IMR-90 (cell line): ENCODE measurements at regions not wholly inside any gene's neighbourhood (a gene's known extent, or its start where the extent isn't known, plus 50 kb on each side); places are given as distances from the start of the nearest gene placed in this dataset.

Experiments
- ATAC-seq: fragments of 200-7000 bp; cut with Tn5 transposase; 2 replicates; pipeline ENCODE4 v1.9.1; 2020; ENCODE audit warnings: low read depth, mild to moderate bottlenecking, moderate library complexity
- BruUV-seq: library from RNA; stranded (reverse); fragments of 400-500 nt; replicated peaks from 2 replicates; lab custom pipeline; 2021; lab: Mats Ljungman, UMichigan
- CTCF ChIA-PET: fragments of 300-600 bp; formaldehyde crosslinking; extraction: SDS; loops from one replicate; lab custom pipeline; 2021; ENCODE audit warnings: antibody characterized with exemption; lab: Yijun Ruan, JAX
- POLR2A ChIA-PET: fragments of 300-600 bp; sonication (Branson Sonifier 250); formaldehyde crosslinking; loops from one replicate; lab custom pipeline; 2022; ENCODE audit warnings: antibody characterized with exemption; ENCODE audit not compliant: unreplicated experiment; lab: Charles Lee
- DNase-seq: peaks from one replicate; pipeline ENCODE4 v3.0.0; 2013
- H2AFZ ChIP-seq: replicated peaks from 2 replicates; pipeline ENCODE3; 2013; ENCODE audit warnings: low read length, mild to moderate bottlenecking; ENCODE audit not compliant: poor library complexity
- H2AK5ac ChIP-seq: 2 replicates; pipeline ENCODE4 v1.6.1; 2013; ENCODE audit warnings: low read depth, low read length, inconsistent platforms
- H2AK9ac ChIP-seq: replicated peaks from 2 replicates; pipeline ENCODE3; 2013; ENCODE audit warnings: mild to moderate bottlenecking, low read depth, low read length, moderate library complexity; ENCODE audit not compliant: poor library complexity
- H2BK120ac ChIP-seq: 2 replicates; pipeline ENCODE4 v1.6.1; 2013; ENCODE audit warnings: low read depth, low read length, inconsistent platforms
- H2BK15ac ChIP-seq: 3 replicates; pipeline ENCODE4 v1.6.1; 2013; ENCODE audit warnings: low read depth, low read length, inconsistent platforms
- H2BK20ac ChIP-seq: 2 replicates; pipeline ENCODE4 v1.6.1; 2013; ENCODE audit warnings: low read depth, mild to moderate bottlenecking, inconsistent platforms, low read length, moderate library complexity
- H2BK5ac ChIP-seq: 2 replicates; pipeline ENCODE4 v1.6.1; 2013; ENCODE audit warnings: mild to moderate bottlenecking, low read depth, low read length, inconsistent platforms; ENCODE audit not compliant: poor library complexity, severe bottlenecking
- H3K14ac ChIP-seq: replicated peaks from 2 replicates; pipeline ENCODE4 v1.6.1; 2013; ENCODE audit warnings: low read depth, low read length, inconsistent platforms
- H3K18ac ChIP-seq: 2 replicates; pipeline ENCODE4 v1.6.1; 2013; ENCODE audit warnings: low read depth, low read length, control low read depth
- H3K23ac ChIP-seq: 2 replicates; pipeline ENCODE4 v1.6.1; 2013; ENCODE audit warnings: low read depth, low read length, inconsistent platforms
- H3K27ac ChIP-seq: 2 replicates; pipeline ENCODE4 v1.5.1; 2013; ENCODE audit warnings: mild to moderate bottlenecking, control low read depth, low read length; ENCODE audit not compliant: insufficient read depth
- H3K27me3 ChIP-seq: 2 replicates; pipeline ENCODE4 v1.6.1; 2013; ENCODE audit warnings: low read length; ENCODE audit not compliant: control insufficient read depth, insufficient read depth
- H3K36me3 ChIP-seq: 2 replicates; pipeline ENCODE4 v1.6.1; 2013; ENCODE audit warnings: low read length, mixed read lengths; ENCODE audit not compliant: control insufficient read depth, insufficient read depth
- H3K4ac ChIP-seq: 2 replicates; pipeline ENCODE4 v1.6.1; 2013; ENCODE audit warnings: low read depth, low read length, inconsistent platforms
- H3K4me1 ChIP-seq: 2 replicates; pipeline ENCODE4 v1.6.1; 2013; ENCODE audit warnings: low read length, mixed read lengths; ENCODE audit not compliant: control insufficient read depth, insufficient read depth
- H3K4me2 ChIP-seq: 2 replicates; pipeline ENCODE4 v1.6.1; 2013; ENCODE audit warnings: low read depth, mild to moderate bottlenecking, control low read depth, low read length, moderate library complexity
- H3K4me3 ChIP-seq: 2 replicates; pipeline ENCODE4 v1.5.1; 2013; ENCODE audit warnings: low read depth, mild to moderate bottlenecking, control low read depth, low read length, moderate library complexity; ENCODE audit not compliant: insufficient read depth
- H3K56ac ChIP-seq: 2 replicates; pipeline ENCODE4 v1.6.1; 2013; ENCODE audit warnings: low read length, inconsistent platforms; ENCODE audit not compliant: insufficient read depth; ENCODE audit errors: extremely low read depth
- H3K79me1 ChIP-seq, 2 experiments: 2 replicates each; pipeline ENCODE4 v1.6.1; 2013; ENCODE audit warnings: low read length in 2 of 2, inconsistent platforms in 1 of 2, low read depth in 1 of 2
- H3K9ac ChIP-seq: 2 replicates; pipeline ENCODE4 v1.6.1; 2013; ENCODE audit warnings: low read depth, low read length, control low read depth
- H3K9me1 ChIP-seq: 2 replicates; pipeline ENCODE4 v1.6.1; 2013; ENCODE audit warnings: low read length, inconsistent platforms; ENCODE audit not compliant: insufficient read depth
- H3K9me3 ChIP-seq: 2 replicates; pipeline ENCODE4 v1.6.1; 2013; ENCODE audit warnings: low read length; ENCODE audit not compliant: control insufficient read depth, insufficient read depth
- H4K20me1 ChIP-seq: 2 replicates; pipeline ENCODE4 v1.6.1; 2013; ENCODE audit warnings: low read length, inconsistent platforms; ENCODE audit not compliant: insufficient read depth
- H4K5ac ChIP-seq: 2 replicates; pipeline ENCODE4 v1.6.1; 2013; ENCODE audit warnings: mild to moderate bottlenecking, low read depth, low read length, control low read depth
- H4K8ac ChIP-seq, 2 experiments: 2 replicates each; pipeline ENCODE4 v1.6.1; 2013; ENCODE audit warnings: low read depth in 2 of 2, low read length in 2 of 2, control low read depth in 1 of 2, inconsistent platforms in 1 of 2
- H4K91ac ChIP-seq: 2 replicates; pipeline ENCODE4 v1.6.1; 2013; ENCODE audit warnings: low read depth, low read length, inconsistent platforms; ENCODE audit not compliant: insufficient read depth
- CHD1 ChIP-seq: IDR thresholded peaks from 2 replicates; pipeline ENCODE4 v1.6.1; 2012; ENCODE audit warnings: low read depth, low read length, improper control_type of control experiment
- MAZ ChIP-seq: IDR thresholded peaks from 2 replicates; pipeline ENCODE4 v1.6.1; 2012; ENCODE audit warnings: low read depth, mild to moderate bottlenecking, low read length, improper control_type of control experiment, moderate library complexity, borderline replicate concordance
- WGBS, 2 experiments: methylation state at CpG; one replicate each; pipeline versions ENCODE4 v1.1.5 to v1.1.7; 2013; ENCODE audit warnings: missing lambda C conversion rate in 2 of 2; ENCODE audit not compliant: insufficient read length in 1 of 2; ENCODE audit errors: extremely low coverage in 2 of 2; 5-methylcytosine and 5-hydroxymethylcytosine counted together
- dilution Hi-C: fragments of 300-500 bp; cut with HindIII; formaldehyde crosslinking; loops from one replicate; pipeline ENCODE4 v1.14.3; 2018; ENCODE audit warnings: low sequenced_read_pairs; ENCODE audit not compliant: unreplicated experiment
- in situ Hi-C: fragments of 300-500 bp; cut with MboI; formaldehyde crosslinking; loops from 3 replicates; pipeline ENCODE4 v1.14.3; 2019; ENCODE audit warnings: low sequenced_read_pairs, inconsistent platforms, mixed read lengths
- intact Hi-C: fragments of 100-400 bp; cut with micrococcal nuclease; formaldehyde crosslinking; loops from 2 replicates; pipeline ENCODE4 v1.10.0; 2022
- TF ChIP-seq, protein P1 (sequence below): conservative IDR thresholded peaks from 2 replicates; pipeline ENCODE4 v1.5.1; 2012; ENCODE audit warnings: mild to moderate bottlenecking, low read depth, low read length, improper control_type of control experiment

DNA sequence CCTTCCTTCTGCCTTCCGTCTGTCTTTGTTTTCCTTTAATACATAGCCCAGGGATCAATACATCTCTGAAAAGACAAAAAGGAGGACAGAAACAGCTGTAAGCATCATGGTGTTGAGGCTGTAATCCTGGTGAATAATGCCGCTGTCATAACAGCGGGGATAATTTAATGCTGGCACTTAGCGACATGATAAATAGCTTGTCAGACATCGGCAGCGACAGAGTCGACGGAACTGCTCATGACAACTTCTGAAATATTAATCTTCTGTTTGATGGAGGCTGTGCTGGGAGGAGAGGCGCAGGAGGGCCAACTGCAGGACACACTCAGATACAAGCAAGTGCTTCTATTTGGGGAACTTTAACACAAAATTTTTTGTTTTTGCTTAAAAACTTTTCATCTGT, 602.2 kb downstream of the GALR1 start:
- Histone ChIP-seq H2AK9ac (no peak overlapping the region), H4K20me1 (no peaks in the 10 kb centered on the region), H4K8ac (no peak overlapping the region), H2AFZ (no peak overlapping the region), H4K91ac (no peak overlapping the region), H3K4me2 (no peak overlapping the region), H3K27me3 (no peaks in the 10 kb centered on the region), H3K23ac (no peak overlapping the region), H3K79me1 (no peaks in the 10 kb centered on the region), H3K18ac (no peak overlapping the region), H3K4ac (no peak overlapping the region), H2BK15ac (no peak overlapping the region), H3K36me3 (no peaks in the 10 kb centered on the region), H3K4me3 (no peak overlapping the region), H4K5ac (no peak overlapping the region), H3K9me1 (no peaks in the 10 kb centered on the region), H2BK5ac (peak overlapping the region; percentile 39), H3K9me3 (peaks cover 14% of the 10 kb centered on the region), H3K14ac (no peak overlapping the region), H3K27ac (no peak overlapping the region), H2BK20ac (no peak overlapping the region), H3K9ac (no peak overlapping the region), H2AK5ac (no peak overlapping the region), H3K56ac (no peak overlapping the region), H2BK120ac (no peak overlapping the region), H3K4me1 (no peaks in the 10 kb centered on the region)
- TF ChIP-seq, protein P1, sequence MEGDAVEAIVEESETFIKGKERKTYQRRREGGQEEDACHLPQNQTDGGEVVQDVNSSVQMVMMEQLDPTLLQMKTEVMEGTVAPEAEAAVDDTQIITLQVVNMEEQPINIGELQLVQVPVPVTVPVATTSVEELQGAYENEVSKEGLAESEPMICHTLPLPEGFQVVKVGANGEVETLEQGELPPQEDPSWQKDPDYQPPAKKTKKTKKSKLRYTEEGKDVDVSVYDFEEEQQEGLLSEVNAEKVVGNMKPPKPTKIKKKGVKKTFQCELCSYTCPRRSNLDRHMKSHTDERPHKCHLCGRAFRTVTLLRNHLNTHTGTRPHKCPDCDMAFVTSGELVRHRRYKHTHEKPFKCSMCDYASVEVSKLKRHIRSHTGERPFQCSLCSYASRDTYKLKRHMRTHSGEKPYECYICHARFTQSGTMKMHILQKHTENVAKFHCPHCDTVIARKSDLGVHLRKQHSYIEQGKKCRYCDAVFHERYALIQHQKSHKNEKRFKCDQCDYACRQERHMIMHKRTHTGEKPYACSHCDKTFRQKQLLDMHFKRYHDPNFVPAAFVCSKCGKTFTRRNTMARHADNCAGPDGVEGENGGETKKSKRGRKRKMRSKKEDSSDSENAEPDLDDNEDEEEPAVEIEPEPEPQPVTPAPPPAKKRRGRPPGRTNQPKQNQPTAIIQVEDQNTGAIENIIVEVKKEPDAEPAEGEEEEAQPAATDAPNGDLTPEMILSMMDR, result no peak
- TF ChIP-seq MAZ, result no peak
- no peak for TF ChIP-seq CHD1
- no TSS peak for BruUV-seq
- intact Hi-C loops (no loop called here), in situ Hi-C loops (no loop called here), dilution Hi-C loops (no loop called here)
- DNase-seq, result no peak
- no peak for ATAC-seq
- POLR2A ChIA-PET, result no interaction called here
- WGBS, 2 experiments, result 31% methylated on average over 3 of the region's 9 CpGs; no CpG with 5 or more reads in 1 of the 2 experiments
- CTCF ChIA-PET, result no interaction called here
